ENCODE measurements at regions not wholly inside any gene's neighbourhood (a gene's known extent, or its start where the extent isn't known, plus 50 kb on each side); places are given as distances from the start of the nearest gene placed in this dataset.

DNA sequence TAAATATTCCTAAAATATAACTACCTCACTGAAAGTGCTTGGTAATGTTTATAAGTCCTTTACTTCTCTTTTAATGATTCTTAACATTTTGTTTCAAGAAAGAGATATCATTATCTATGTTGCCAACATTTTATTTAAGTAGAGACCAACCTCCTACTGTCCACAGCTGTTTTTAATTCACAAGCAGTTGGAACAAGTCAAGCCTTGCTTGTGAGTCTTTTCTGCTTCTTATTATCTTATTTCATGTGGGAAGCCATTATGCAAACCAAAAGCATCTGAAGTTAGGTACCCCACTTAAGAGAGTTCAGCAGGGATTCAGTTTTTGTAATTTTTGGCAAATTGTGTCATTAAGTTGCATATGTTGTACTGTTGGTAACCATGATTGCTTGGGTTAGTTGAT is 1714.5 kb downstream of the GRIK2 start:
- in situ Hi-C loops (cut with HindIII; ENCODE audit: extremely low pct_ligation_motif_present, low pct_unique_long_range_greater_than_20kb) (no loop called here), intact Hi-C loops (cut with micrococcal nuclease; ENCODE audit: unreplicated experiment) (no loop called here)
- no peak overlapping the region for H3K4me3 ChIP-seq (replicated peaks in 1 of 3; ENCODE audit: insufficient read depth in 1 of 3, low read depth in 2 of 3, low read length in 3 of 3)
- H2AFZ ChIP-seq (ENCODE audit: low read length): no peak overlapping the region
- H3K27me3 ChIP-seq (ENCODE audit: control insufficient read depth in 1 of 2, insufficient read depth in 2 of 2, low read length in 2 of 2): no peaks in the 10 kb centered on the region
- no peak overlapping the region for H3K27ac ChIP-seq (ENCODE audit: extremely low read length, insufficient read depth, low read length)
- no peak for FAIRE-seq
- DNase-seq (ENCODE audit: low spot score): no peak
- no peak overlapping the region for H3K9ac ChIP-seq (ENCODE audit: insufficient read depth, low read depth, low read length)
- CTCF ChIA-PET (ENCODE audit: low intra/inter-chr PET ratio, low total read pairs): no interaction called here
- no peaks in the 10 kb centered on the region for H3K79me2 ChIP-seq (ENCODE audit: insufficient read depth, low read length)
- BruUV-seq (replicated peaks): no TSS peak
- H3K4me2 ChIP-seq (ENCODE audit: low read depth, low read length): no peak overlapping the region
- H4K20me1 ChIP-seq (ENCODE audit: insufficient read depth, low read length): no peaks in the 10 kb centered on the region
- POLR2A ChIA-PET: no interaction called here
- H3K36me3 ChIP-seq (replicated peaks in 1 of 2; ENCODE audit: control insufficient read depth in 1 of 2, insufficient read depth in 2 of 2, low read length in 2 of 2): no peaks in the 10 kb centered on the region
- no peaks in the 10 kb centered on the region for H3K4me1 ChIP-seq (ENCODE audit: insufficient read depth, low read length)
- no peaks in the 10 kb centered on the region for H3K9me3 ChIP-seq (ENCODE audit: low read length)
- no peak for ATAC-seq
- TF ChIP-seq GTF3A (CRISPR knock-in tag; conservative IDR thresholded peaks at IDR 0.05) (no peak), ZNF205 (CRISPR knock-in tag; IDR thresholded peaks at IDR 0.05) (no peak), RAD21 (CRISPR knock-in tag; IDR thresholded peaks at IDR 0.05) (no peak), ZBTB34 (CRISPR knock-in tag; IDR thresholded peaks at IDR 0.05) (no peak), CBX2 (IDR thresholded peaks at IDR 0.05; ENCODE audit: low read depth, low read length) (no peak), CBX2 (CRISPR knock-in tag; IDR thresholded peaks at IDR 0.05; ENCODE audit: low read depth) (no peak), SALL2 (CRISPR knock-in tag; IDR thresholded peaks at IDR 0.05) (no peak), NFATC3 (CRISPR knock-in tag; IDR thresholded peaks at IDR 0.05) (no peak), ZNF710 (CRISPR knock-in tag; IDR thresholded peaks at IDR 0.05; ENCODE audit: borderline replicate concordance) (no peak), NR2C2 (CRISPR knock-in tag; IDR thresholded peaks at IDR 0.05; ENCODE audit: borderline replicate concordance) (no peak), SETDB1 (CRISPR knock-in tag; IDR thresholded peaks at IDR 0.05; ENCODE audit: borderline replicate concordance) (no peak)
- TF ChIP-seq, protein P1, sequence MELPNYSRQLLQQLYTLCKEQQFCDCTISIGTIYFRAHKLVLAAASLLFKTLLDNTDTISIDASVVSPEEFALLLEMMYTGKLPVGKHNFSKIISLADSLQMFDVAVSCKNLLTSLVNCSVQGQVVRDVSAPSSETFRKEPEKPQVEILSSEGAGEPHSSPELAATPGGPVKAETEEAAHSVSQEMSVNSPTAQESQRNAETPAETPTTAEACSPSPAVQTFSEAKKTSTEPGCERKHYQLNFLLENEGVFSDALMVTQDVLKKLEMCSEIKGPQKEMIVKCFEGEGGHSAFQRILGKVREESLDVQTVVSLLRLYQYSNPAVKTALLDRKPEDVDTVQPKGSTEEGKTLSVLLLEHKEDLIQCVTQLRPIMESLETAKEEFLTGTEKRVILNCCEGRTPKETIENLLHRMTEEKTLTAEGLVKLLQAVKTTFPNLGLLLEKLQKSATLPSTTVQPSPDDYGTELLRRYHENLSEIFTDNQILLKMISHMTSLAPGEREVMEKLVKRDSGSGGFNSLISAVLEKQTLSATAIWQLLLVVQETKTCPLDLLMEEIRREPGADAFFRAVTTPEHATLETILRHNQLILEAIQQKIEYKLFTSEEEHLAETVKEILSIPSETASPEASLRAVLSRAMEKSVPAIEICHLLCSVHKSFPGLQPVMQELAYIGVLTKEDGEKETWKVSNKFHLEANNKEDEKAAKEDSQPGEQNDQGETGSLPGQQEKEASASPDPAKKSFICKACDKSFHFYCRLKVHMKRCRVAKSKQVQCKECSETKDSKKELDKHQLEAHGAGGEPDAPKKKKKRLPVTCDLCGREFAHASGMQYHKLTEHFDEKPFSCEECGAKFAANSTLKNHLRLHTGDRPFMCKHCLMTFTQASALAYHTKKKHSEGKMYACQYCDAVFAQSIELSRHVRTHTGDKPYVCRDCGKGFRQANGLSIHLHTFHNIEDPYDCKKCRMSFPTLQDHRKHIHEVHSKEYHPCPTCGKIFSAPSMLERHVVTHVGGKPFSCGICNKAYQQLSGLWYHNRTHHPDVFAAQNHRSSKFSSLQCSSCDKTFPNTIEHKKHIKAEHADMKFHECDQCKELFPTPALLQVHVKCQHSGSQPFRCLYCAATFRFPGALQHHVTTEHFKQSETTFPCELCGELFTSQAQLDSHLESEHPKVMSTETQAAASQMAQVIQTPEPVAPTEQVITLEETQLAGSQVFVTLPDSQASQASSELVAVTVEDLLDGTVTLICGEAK (IDR thresholded peaks at IDR 0.05): no peak
- TF ChIP-seq, protein P1 (CRISPR knock-in tag; IDR thresholded peaks at IDR 0.05): no peak

Measured in HepG2 (cell line).